ENCODE measurements at regions not wholly inside any gene's neighbourhood (a gene's known extent, or its start where the extent isn't known, plus 50 kb on each side); places are given as distances from the start of the nearest gene placed in this dataset.

- ChIA-PET POLR2A (no interaction called here), CTCF (no interaction called here)
- H3K4me1 ChIP-seq: no peaks in the 10 kb centered on the region
- no peaks in the 10 kb centered on the region for H3K36me3 Mint-ChIP-seq (ENCODE audit: insufficient read depth, unreplicated experiment)
- intact Hi-C loops (cut with micrococcal nuclease; ENCODE audit: unreplicated experiment): no loop called here
- no peaks in the 10 kb centered on the region for H3K9me3 Mint-ChIP-seq (ENCODE audit: unreplicated experiment)
- H3K27me3 Mint-ChIP-seq (ENCODE audit: insufficient read depth, unreplicated experiment): no peaks in the 10 kb centered on the region
- no peaks in the 10 kb centered on the region for H3K36me3 ChIP-seq (ENCODE audit: control insufficient read depth, insufficient read depth, low read length)
- no peak overlapping the region for H3K27ac Mint-ChIP-seq (ENCODE audit: unreplicated experiment)
- H3K4me3 Mint-ChIP-seq (ENCODE audit: unreplicated experiment): no peak overlapping the region
- BruUV-seq (replicated peaks): no TSS peak
- H3K4me3 ChIP-seq (ENCODE audit: low read depth, low read length): no peak overlapping the region
- no peak for TF ChIP-seq CTCF (IDR thresholded peaks at IDR 0.05; ENCODE audit: insufficient read depth in 1 of 2, low read depth in 1 of 2, low read length in 1 of 2, severe bottlenecking in 1 of 2, unreplicated experiment in 1 of 2)
- no peaks in the 10 kb centered on the region for H3K9me3 ChIP-seq
- DNase-seq: no peak
- no peaks in the 10 kb centered on the region for H3K27me3 ChIP-seq (replicated peaks; ENCODE audit: control insufficient read depth, insufficient read depth, low read length)
- no peaks in the 10 kb centered on the region for H3K4me1 Mint-ChIP-seq (ENCODE audit: low read depth, unreplicated experiment)
Observed at GRCh38 chr6:145306489-145306888, 428.8 kb downstream of the EPM2A start.

GRCh38 chr6:145309842-145310535 is 425.3 kb downstream of the EPM2A start:
- Mint-ChIP-seq H3K27me3 (ENCODE audit: insufficient read depth, unreplicated experiment) (no peaks in the 10 kb centered on the region), H3K36me3 (ENCODE audit: insufficient read depth, unreplicated experiment) (no peaks in the 10 kb centered on the region), H3K27ac (ENCODE audit: unreplicated experiment) (no peak overlapping the region), H3K4me1 (ENCODE audit: low read depth, unreplicated experiment) (no peaks in the 10 kb centered on the region), H3K9me3 (ENCODE audit: unreplicated experiment) (no peaks in the 10 kb centered on the region), H3K4me3 (ENCODE audit: unreplicated experiment) (no peak overlapping the region)
- Histone ChIP-seq H3K4me3 (ENCODE audit: low read depth, low read length) (no peak overlapping the region), H3K4me1 (no peaks in the 10 kb centered on the region), H3K27me3 (replicated peaks; ENCODE audit: control insufficient read depth, insufficient read depth, low read length) (no peaks in the 10 kb centered on the region), H3K9me3 (no peaks in the 10 kb centered on the region), H3K36me3 (ENCODE audit: control insufficient read depth, insufficient read depth, low read length) (no peaks in the 10 kb centered on the region)
- POLR2A ChIA-PET: no interaction called here
- DNase-seq: no peak
- TF ChIP-seq CTCF (IDR thresholded peaks at IDR 0.05; ENCODE audit: insufficient read depth in 1 of 2, low read depth in 1 of 2, low read length in 1 of 2, severe bottlenecking in 1 of 2, unreplicated experiment in 1 of 2): no peak
- BruUV-seq (replicated peaks): no TSS peak
- intact Hi-C loops (cut with micrococcal nuclease; ENCODE audit: unreplicated experiment): no loop called here
- CTCF ChIA-PET: no interaction called here

GRCh38 chr6:145312481-145312880 is 422.8 kb downstream of the EPM2A start:
- DNase-seq: no peak
- intact Hi-C loops (cut with micrococcal nuclease; ENCODE audit: unreplicated experiment): no loop called here
- Mint-ChIP-seq H3K4me1 (ENCODE audit: low read depth, unreplicated experiment) (no peaks in the 10 kb centered on the region), H3K27ac (ENCODE audit: unreplicated experiment) (no peak overlapping the region), H3K9me3 (ENCODE audit: unreplicated experiment) (no peaks in the 10 kb centered on the region), H3K4me3 (ENCODE audit: unreplicated experiment) (no peak overlapping the region), H3K27me3 (ENCODE audit: insufficient read depth, unreplicated experiment) (no peaks in the 10 kb centered on the region), H3K36me3 (ENCODE audit: insufficient read depth, unreplicated experiment) (no peaks in the 10 kb centered on the region)
- POLR2A ChIA-PET: no interaction called here
- Histone ChIP-seq H3K4me3 (ENCODE audit: low read depth, low read length) (no peak overlapping the region), H3K4me1 (no peaks in the 10 kb centered on the region), H3K36me3 (ENCODE audit: control insufficient read depth, insufficient read depth, low read length) (no peaks in the 10 kb centered on the region), H3K9me3 (no peaks in the 10 kb centered on the region), H3K27me3 (replicated peaks; ENCODE audit: control insufficient read depth, insufficient read depth, low read length) (no peaks in the 10 kb centered on the region)
- CTCF ChIA-PET: no interaction called here
- no TSS peak for BruUV-seq (replicated peaks)
- TF ChIP-seq CTCF (IDR thresholded peaks at IDR 0.05; ENCODE audit: insufficient read depth in 1 of 2, low read depth in 1 of 2, low read length in 1 of 2, severe bottlenecking in 1 of 2, unreplicated experiment in 1 of 2): no peak
